GM18867 (cell line): ENCODE measurements at regions not wholly inside any gene's neighbourhood (a gene's known extent, or its start where the extent isn't known, plus 50 kb on each side); places are given as distances from the start of the nearest gene placed in this dataset.

Experiments used
- ATAC-seq: cut with Tn5 transposase; IDR thresholded peaks from one replicate; pipeline ENCODE4 v1.9.1; 2021; ENCODE audit warnings: mild to moderate bottlenecking, moderate library complexity; ENCODE audit not compliant: unreplicated experiment

DNA sequence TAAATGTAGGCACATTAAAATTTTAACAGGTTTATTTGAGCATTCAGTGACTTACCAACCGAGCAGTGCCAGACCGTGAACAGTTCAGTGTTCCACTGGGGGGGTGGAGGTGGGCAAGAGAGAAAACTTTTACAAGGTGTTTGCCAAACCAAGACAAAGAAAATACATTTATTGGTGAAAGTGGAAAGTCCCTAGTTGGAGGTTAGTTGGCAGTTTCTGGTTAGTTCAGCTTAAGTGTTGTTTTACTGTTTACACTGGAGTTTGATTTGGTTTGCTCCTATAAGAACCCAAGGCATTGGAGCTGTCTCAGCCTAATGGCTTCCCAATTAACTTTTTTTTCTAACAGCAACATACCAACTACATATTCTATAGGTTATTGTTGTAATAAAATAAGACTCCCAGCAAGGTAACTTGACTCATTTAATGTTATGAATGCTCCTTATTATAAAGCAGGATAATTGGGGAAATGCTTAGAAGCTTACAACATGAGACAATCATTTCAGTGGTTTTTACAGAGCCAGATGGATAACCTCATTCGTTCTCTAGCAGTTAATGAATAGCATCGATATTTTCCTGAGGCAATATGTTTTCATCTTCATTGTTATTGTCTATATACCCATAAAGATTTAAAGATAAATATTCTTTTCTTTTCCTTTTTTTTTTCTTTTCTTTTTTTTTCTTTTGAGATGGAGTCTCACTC is 115.8 kb downstream of the ETNK1 start:
- ATAC-seq, result no peak

DNA sequence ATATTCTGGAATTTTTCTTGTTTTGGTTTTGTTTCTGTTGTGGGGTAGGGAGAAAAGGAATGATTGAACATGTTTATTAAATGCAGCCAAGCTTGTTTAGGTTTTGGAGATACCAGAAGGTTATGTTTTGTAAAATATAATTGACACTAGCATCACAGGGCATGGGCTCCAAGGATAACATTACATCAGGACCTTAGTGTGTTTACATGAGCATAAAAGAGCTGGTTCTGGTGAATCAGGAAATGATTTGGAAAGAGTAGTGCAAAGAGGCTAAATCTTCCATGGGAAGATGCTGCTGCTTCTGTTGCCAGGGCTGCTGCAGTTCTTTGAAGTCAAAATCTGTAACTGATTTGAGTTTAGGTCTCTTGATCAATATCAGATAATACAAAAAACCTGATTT is 118.7 kb downstream of the ETNK1 start:
- ATAC-seq, result no peak

DNA sequence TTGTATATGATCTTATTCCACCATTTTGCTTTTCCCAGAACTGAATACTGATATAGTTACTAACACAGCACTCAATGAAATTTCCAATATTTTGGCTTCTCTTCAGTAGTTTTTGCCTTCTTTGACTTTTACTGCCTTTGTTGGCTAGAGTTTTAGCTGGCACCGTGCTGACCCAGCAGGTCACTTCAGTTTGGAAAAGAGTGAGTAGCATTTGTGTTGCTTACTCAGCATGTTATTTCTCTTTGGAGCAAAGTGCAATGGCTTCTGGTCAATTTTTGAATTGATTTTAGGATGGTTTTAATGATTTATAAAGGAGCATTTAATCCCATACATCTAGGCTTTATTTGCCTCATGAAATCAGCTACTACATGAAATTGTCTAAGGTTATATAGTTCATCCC is 119.2 kb downstream of the ETNK1 start:
- ATAC-seq, result no peak

DNA sequence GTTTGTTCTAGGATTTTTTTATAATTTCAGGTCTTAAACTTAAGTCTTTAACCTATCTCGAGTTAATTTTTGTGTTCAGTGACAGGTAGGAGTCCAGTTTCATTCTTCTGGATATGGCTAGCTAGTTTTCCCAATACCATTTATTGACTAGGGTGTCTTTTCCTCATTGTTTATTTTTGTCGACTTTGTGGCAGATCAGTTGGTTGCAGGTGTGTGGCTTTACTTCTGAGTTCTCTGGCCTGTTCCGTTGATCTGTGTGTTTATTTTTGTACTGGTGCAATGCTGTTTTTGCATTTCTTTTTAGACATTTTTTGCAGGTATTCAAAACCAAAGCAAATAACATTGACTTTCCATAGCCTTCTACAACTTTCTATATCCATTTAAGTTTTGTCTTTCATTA is 121.7 kb downstream of the ETNK1 start:
- no peak for ATAC-seq

- ATAC-seq, result no peak
These were observed 130.7 kb downstream of the ETNK1 start for GRCh38 chr12:22755629-22756028.

DNA sequence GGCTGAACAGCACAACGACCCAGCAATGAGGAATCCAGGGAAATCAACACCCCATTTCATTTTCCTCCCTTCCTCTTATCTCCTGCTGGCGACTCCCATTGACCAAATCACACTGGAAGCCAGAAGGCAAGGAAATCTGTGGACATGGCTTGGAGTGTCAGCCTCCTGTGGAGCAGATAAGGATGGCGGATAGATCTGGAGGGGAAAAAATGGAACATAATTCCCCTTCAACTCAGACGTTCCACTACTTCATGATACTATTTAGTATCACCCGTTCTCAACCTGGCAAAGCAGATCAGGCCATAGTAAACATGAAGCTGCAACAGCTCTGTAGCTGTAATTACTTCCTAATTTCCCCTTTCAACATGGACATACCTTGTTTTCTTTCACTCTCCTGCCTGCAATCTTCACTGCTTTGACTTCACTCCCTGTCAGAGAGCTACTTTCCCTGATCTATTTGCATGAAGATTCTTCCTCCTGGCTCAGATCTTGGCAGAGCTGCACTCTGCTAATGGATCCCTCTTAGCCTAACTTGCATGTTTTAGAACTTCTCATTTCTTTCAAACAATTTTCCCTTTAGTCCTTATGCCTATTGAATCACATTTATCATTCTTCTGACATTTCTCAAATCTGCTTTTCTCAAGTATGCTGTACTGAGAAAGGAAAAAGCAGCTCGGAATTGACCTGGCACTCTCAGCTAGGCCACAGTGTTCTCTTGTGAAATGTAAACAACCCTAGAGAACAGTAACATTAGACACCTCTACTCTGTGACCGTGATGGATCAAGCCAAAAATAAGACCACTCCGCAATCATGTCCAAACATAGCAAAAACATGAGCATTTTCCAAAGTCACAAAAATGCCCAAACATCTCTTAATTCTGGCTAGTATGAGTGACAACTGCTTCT is 135.1 kb downstream of the ETNK1 start:
- no peak for ATAC-seq

- no peak for ATAC-seq
These were observed 140.6 kb downstream of the ETNK1 start for GRCh38 chr12:22765421-22766130.

DNA sequence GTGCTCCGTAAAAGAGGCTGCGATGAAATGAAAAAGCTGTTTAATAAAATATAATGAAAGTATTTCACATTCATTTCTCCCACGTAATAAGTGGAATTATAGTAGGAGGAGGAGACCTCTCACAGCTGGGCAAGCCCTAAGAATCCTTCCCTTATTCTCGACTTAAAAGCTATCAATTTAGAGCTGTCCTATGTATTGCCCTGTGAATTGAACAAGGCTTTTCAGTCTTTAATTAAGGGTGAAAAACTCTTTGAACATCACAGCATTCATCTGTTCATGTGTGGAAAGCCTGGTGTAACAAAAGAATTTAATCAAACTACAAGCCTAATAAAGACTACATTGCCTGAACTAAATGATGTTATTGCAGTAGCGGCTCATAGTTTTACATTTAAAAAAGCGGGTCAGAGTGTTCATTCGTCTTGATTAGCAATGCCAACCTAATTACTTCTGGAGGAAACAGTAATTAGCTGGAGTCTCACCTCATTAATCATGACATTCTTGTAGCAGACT is 142.0 kb downstream of the ETNK1 start:
- no peak for ATAC-seq

- no peak for ATAC-seq
These were observed 156.4 kb downstream of the ETNK1 start for GRCh38 chr12:22781339-22781738.

- no peak for ATAC-seq
These were observed 162.6 kb downstream of the ETNK1 start for GRCh38 chr12:22787557-22787956.

DNA sequence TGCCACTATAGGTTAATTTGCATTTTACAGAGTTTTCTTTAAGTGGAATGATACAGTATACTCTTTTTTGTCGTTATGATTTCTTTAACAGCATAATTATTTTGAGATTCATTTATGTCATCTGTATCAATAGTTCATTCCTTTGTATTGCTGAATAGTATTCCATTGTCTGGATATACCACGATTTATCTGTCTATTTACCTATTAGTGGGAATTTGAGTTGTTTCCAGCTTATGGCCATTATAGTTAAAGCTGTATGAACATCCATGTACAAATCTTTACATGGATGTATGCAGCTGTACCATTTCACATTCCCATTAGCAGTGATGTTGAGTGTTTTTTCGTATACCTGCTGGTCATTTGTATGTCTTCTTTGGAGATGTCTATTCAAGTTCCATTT is 163.9 kb downstream of the ETNK1 start:
- ATAC-seq, result no peak

- no peak for ATAC-seq
These were observed 167.2 kb downstream of the ETNK1 start for GRCh38 chr12:22792138-22792537.

DNA sequence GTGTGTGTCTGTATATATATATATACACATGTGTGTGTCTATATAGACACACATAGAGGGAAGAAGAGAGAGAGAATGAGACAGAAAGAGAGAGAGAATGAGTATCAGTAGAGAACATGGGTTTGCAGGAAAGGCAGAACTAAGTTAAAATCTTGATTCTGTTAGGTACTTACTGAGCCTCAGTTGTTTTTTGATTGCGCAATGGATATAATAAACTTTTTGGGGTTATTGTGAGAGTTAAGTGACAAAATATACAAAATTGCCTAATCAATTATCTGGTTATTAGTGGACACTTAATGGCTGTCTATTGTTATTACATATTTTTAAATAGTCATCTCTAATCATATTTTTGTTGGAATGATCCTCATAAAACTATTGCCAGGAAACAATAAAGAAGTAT is 169.0 kb downstream of the ETNK1 start:
- ATAC-seq, result no peak

DNA sequence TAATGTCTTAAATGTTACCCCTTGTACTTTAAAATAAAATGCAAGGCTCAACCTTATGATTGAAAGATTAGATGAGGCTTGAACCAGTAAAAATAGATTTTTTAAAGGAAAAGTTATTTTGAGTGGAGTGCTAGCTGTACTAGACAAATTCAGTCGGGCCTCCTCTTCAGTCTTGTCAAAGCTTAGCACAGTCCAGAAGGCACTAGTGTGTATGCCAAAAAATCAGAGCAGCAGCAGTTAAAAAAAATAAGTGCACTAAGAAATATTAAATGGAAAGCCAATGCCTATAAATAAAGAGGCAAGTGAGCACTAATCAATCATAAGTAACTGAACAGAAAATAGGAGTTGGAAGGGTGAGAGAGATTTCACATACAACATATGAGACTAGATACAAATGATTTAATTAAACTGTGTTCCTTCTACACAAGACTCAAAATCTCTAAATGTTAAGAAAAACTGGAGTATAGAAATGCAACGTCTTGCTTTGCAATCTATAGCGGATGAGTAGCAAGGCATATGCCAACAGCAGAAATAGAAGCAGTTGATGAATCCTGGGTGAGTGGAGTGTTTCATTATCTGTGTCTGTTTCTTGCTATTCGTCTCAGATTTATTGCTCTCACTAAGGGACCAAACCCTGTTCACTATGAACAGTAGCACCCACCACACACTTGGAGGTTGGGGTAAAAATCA is 172.1 kb downstream of the ETNK1 start:
- no peak for ATAC-seq

- ATAC-seq, result no peak
These were observed 172.7 kb downstream of the ETNK1 start for GRCh38 chr12:22797701-22798100.

- ATAC-seq, result no peak
These were observed 173.1 kb downstream of the ETNK1 start for GRCh38 chr12:22798116-22798515.

DNA sequence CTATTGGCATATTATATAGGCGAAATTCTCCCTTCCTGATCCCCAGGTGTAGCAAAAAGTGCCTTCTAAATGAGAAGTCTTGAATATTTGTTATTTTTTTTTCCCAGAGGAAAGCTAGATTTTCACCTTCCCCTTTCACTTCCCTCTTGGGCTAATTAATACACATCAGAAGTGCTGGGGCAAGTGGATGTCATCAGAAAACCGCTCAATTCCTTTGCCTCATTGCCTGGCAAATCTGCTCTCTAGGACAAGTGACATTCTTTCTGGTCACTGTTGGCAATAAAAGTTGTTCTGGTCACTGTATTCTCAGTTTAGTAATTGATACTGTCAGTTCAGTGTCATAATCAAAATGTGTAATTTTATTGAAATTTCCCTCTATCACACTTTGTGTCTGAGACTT is 174.5 kb downstream of the ETNK1 start:
- no peak for ATAC-seq

DNA sequence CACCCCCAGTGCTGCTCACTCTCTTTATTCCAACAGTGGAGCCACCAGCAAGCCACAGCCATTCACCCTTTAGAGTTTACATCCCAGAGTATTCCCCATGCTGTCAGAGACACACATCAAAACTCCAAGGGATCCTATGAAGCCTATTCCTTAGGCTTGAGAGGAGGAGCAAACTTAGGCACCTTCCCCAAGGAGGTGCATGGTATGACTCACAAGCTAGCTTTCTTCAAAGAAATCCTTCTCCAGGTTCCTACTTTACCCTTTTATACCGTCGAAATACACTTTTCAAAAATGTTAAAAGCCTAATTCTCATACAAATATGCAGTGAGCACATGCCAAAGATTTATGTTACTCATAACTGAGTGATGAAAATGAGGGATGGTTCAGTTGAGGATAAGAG is 175.4 kb downstream of the ETNK1 start:
- no peak for ATAC-seq

- ATAC-seq, result no peak
These were observed 178.1 kb downstream of the ETNK1 start for GRCh38 chr12:22802883-22803630.

GRCh38 chr12:22803725-22804124 is 178.8 kb downstream of the ETNK1 start:
- ATAC-seq, result no peak
